BJ (cell line): ENCODE measurements at regions not wholly inside any gene's neighbourhood (a gene's known extent, or its start where the extent isn't known, plus 50 kb on each side); places are given as distances from the start of the nearest gene placed in this dataset.

Experiments used
- CTCF ChIA-PET: fragments of 350-600 bp; formaldehyde crosslinking; extraction: SDS; loops from one replicate; lab custom pipeline; 2021; ENCODE audit warnings: antibody characterized with exemption, inconsistent platforms; lab: Yijun Ruan, JAX
- POLR2A ChIA-PET: fragments of 300-600 bp; sonication (Branson Sonifier 250); formaldehyde crosslinking; extraction: SDS; loops from one replicate; lab custom pipeline; 2021; ENCODE audit warnings: antibody characterized with exemption; lab: Charles Lee
- DNase-seq: peaks from one replicate; pipeline ENCODE4 v3.0.0-alpha.2; 2011; ENCODE audit warnings: low read depth
- H3K27me3 ChIP-seq: 2 replicates; pipeline ENCODE4 v1.6.0; 2011; ENCODE audit warnings: low read length; ENCODE audit not compliant: control insufficient read depth, insufficient read depth
- H3K36me3 ChIP-seq: 2 replicates; pipeline ENCODE4 v1.5.1; 2011; ENCODE audit warnings: low read length; ENCODE audit not compliant: control insufficient read depth, insufficient read depth
- H3K4me3 ChIP-seq: 2 replicates; pipeline ENCODE4 v1.5.1; 2011; ENCODE audit warnings: low read depth, mild to moderate bottlenecking, control low read depth, low read length
- TF ChIP-seq, protein P1 (sequence below): IDR thresholded peaks from 2 replicates; pipeline ENCODE4 v1.5.1; 2011; ENCODE audit warnings: low read depth, mild to moderate bottlenecking, control low read depth, inconsistent platforms, low read length, moderate library complexity; ENCODE audit not compliant: insufficient read depth

DNA sequence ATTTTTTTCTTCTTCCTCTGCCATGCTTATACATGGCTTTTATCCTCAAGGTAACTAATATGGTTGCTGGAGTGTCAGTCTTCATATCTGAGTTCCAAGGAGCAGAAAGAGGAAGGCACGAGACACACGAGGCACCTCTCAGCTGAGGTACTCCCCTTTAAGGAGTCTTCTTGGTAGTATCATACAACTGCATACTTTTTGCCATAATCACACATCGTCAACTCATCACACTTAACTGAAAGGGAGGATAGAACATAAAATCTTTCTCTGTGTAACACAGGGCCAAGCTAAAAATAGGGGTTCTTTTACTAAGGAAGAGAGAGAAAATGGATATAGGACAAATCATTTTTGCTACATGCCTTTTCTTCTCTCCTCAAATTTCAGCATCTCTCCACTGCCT is 104.2 kb downstream of the OXSM start:
- H3K36me3 ChIP-seq = no peaks in the 10 kb centered on the region
- ChIA-PET CTCF (no interaction called here), POLR2A (no interaction called here)
- no peaks in the 10 kb centered on the region for H3K27me3 ChIP-seq
- DNase-seq = no peak
- TF ChIP-seq, protein P1, sequence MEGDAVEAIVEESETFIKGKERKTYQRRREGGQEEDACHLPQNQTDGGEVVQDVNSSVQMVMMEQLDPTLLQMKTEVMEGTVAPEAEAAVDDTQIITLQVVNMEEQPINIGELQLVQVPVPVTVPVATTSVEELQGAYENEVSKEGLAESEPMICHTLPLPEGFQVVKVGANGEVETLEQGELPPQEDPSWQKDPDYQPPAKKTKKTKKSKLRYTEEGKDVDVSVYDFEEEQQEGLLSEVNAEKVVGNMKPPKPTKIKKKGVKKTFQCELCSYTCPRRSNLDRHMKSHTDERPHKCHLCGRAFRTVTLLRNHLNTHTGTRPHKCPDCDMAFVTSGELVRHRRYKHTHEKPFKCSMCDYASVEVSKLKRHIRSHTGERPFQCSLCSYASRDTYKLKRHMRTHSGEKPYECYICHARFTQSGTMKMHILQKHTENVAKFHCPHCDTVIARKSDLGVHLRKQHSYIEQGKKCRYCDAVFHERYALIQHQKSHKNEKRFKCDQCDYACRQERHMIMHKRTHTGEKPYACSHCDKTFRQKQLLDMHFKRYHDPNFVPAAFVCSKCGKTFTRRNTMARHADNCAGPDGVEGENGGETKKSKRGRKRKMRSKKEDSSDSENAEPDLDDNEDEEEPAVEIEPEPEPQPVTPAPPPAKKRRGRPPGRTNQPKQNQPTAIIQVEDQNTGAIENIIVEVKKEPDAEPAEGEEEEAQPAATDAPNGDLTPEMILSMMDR = no peak
- no peak overlapping the region for H3K4me3 ChIP-seq

GRCh38 chr3:25895031-25895430 is 105.1 kb downstream of the OXSM start:
- TF ChIP-seq, protein P1 = no peak
- Histone ChIP-seq H3K27me3 (no peaks in the 10 kb centered on the region), H3K36me3 (no peaks in the 10 kb centered on the region), H3K4me3 (no peak overlapping the region)
- ChIA-PET CTCF (no interaction called here), POLR2A (no interaction called here)
- DNase-seq = no peak

- POLR2A ChIA-PET = no interaction called here
- TF ChIP-seq, protein P1 = no peak
- Histone ChIP-seq H3K36me3 (no peaks in the 10 kb centered on the region), H3K4me3 (no peak overlapping the region), H3K27me3 (no peaks in the 10 kb centered on the region)
- CTCF ChIA-PET = interaction anchor here (1.3 kb wide), 1 partner anchor 39 kb away, joined by 3 read pairs; no protein-coding TSS in a partner anchor
- no peak for DNase-seq
Observed at GRCh38 chr3:25895443-25895842, 105.6 kb downstream of the OXSM start.

DNA sequence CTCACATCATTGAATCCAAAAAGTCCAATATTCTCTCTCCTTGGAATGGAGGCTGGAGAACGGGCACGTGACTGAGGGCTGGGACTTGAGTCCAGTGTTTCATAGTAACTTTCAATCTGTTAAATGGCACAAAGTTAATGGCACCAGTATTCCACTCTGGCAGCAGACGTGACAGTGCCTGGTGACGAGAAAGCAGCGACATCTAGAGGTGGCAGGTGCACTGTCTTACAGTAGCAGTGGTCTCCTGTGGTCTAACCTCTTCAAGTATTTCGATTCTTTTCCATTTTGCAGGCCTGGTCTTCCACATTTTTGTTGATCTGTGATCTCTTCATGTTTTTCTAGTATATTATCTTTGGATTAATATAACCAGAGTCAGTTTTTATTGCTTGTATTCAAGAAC is 107.1 kb downstream of the OXSM start:
- ChIA-PET POLR2A (no interaction called here), CTCF (no interaction called here)
- DNase-seq = no peak
- no peak overlapping the region for H3K4me3 ChIP-seq
- H3K27me3 ChIP-seq = no peaks in the 10 kb centered on the region
- TF ChIP-seq, protein P1 = peak; percentile 36
- no peaks in the 10 kb centered on the region for H3K36me3 ChIP-seq

- DNase-seq = no peak
- CTCF ChIA-PET = interaction anchor here (0.7 kb wide), 1 partner anchor 55 kb away, joined by 3 read pairs; no protein-coding TSS in a partner anchor
- Histone ChIP-seq H3K27me3 (no peaks in the 10 kb centered on the region), H3K36me3 (no peaks in the 10 kb centered on the region), H3K4me3 (no peak overlapping the region)
- POLR2A ChIA-PET = no interaction called here
- TF ChIP-seq, protein P1 = no peak
Observed at GRCh38 chr3:25899352-25900101, 109.6 kb downstream of the OXSM start.
